ENCODE measurements at regions not wholly inside any gene's neighbourhood (a gene's known extent, or its start where the extent isn't known, plus 50 kb on each side); places are given as distances from the start of the nearest gene placed in this dataset.

DNA sequence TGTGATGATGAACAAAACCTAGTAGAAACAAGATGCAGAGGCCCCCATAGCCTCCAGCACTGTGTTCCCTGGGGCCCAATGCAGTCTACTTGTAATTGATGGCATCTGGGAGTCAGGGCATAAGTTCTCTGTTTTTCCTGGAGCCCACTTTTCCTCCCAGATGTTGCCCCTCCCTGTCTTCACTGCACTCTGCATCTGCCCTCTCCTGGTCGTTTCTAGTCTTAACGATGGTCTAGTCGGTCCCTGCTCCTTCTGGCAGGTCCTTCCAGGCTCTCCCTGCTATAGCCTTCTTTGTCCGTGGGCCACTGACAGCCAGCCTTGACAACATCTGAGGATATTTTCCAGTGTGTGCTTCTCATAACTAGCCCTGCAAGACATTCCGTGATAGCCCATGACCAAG is 208.3 kb downstream of the GXYLT1 start:
- no peak for DNase-seq (ENCODE audit: low read depth in 2 of 3, low spot score in 1 of 3)

GRCh38 chr12:41935911-41936310 is 208.8 kb downstream of the GXYLT1 start:
- DNase-seq (ENCODE audit: low read depth in 2 of 3, low spot score in 1 of 3), result no peak

GRCh38 chr12:41932470-41932991 is 212.1 kb downstream of the GXYLT1 start:
- DNase-seq (ENCODE audit: low read depth in 2 of 3, low spot score in 1 of 3), result no peak

DNA sequence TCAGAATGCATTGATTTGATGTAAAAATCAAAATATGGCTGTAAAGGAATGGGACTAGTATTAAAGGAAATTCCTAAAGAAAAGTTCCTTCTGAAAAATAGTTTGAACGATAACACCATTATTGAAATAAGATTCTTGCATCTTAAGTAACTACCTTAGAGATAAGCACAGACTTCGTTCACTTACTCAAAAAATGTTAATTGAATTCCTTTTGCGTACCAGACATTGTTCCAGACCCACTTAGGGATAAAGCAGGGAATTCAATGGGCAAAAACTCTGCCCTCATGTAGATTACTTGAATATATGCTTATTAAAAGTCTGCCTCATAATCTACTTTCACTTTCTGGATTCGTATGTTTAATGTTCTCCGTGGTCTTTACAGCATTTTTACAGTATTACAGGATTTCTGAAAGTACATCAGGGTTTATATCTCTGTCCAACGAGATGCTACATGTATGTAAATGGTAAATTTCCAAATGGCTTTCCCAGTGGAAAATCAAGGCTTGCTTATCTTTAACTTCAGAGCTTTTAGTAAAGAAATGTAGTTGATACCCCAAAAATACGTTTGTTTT is 213.7 kb downstream of the GXYLT1 start:
- no peak for DNase-seq (ENCODE audit: low read depth in 2 of 3, low spot score in 1 of 3)

DNA sequence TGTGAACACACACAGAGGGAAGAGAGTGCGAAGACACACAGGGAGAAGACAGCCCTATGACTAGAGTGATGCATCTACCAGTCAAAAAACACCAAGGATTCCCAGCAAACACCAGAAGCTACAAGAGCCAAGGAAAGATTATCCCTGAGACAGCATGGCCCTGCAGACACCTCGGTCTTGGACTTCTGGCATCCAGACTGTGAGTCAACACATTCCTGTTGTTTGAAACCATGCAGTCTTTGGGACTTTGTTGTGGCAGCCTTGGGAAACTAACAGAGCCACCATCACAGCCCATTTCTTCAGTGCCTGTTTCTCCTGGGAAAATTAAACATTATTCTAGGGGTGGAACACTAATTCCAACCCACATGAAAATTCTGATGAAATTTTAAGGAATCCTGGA is 220.6 kb downstream of the GXYLT1 start:
- DNase-seq (ENCODE audit: low read depth in 2 of 3, low spot score in 1 of 3), result no peak

DNA sequence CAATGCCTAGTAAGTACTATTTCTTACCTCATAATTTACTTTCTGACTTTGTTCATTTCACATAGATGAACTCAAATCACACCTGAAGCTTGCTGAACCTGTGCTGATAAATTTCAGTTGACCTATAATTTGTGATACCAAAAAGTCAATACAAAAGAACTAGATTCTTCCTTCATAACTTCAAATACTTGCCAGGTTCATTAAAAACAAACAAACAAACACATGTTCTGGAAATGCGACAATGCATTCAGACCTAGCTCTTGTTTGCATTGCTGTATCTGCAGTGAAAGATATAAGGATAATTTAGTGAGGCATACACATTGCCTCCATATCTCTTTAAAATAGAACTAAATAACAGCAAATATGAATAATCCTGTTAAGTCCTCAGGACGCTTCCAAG is 221.3 kb downstream of the GXYLT1 start:
- DNase-seq (ENCODE audit: low read depth in 2 of 3, low spot score in 1 of 3), result no peak

- DNase-seq (ENCODE audit: low read depth in 2 of 3, low spot score in 1 of 3), result no peak
These were observed 224.3 kb downstream of the GXYLT1 start for GRCh38 chr12:41920355-41920754.

- DNase-seq (ENCODE audit: low read depth in 2 of 3, low spot score in 1 of 3), result no peak
These were observed 225.0 kb downstream of the GXYLT1 start for GRCh38 chr12:41919526-41920261.

- DNase-seq (ENCODE audit: low read depth in 2 of 3, low spot score in 1 of 3), result no peak
These were observed 225.6 kb downstream of the GXYLT1 start for GRCh38 chr12:41919048-41919447.

GRCh38 chr12:41917938-41918341 is 226.7 kb downstream of the GXYLT1 start:
- no peak for DNase-seq (ENCODE audit: low read depth in 2 of 3, low spot score in 1 of 3)

GRCh38 chr12:41917181-41917580 is 227.5 kb downstream of the GXYLT1 start:
- no peak for DNase-seq (ENCODE audit: low read depth in 2 of 3, low spot score in 1 of 3)

- no peak for DNase-seq (ENCODE audit: low read depth in 2 of 3, low spot score in 1 of 3)
These were observed 233.9 kb downstream of the GXYLT1 start for GRCh38 chr12:41910578-41911320.

DNA sequence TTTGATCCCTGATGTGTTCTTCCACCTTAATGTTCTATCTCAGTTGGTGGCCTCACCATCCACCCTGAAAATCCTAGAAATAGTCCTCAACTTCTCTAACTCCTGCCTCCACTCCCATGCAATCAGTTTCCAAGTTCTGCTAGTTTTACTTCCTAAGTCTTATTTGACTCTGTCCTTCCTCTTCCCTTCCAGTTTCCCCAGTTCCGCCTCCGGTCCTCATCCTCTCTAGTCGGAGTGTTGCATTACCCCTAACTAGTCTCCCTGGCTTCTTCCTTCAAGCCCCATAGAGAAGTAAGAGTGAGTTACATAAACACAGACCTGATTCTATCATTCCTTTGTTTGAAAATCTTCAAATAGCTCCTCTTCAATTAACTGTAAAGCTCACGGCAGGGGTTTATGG is 236.5 kb downstream of the GXYLT1 start:
- DNase-seq (ENCODE audit: low read depth in 2 of 3, low spot score in 1 of 3), result no peak

GRCh38 chr12:41907550-41907949 is 237.1 kb downstream of the GXYLT1 start:
- DNase-seq (ENCODE audit: low read depth in 2 of 3, low spot score in 1 of 3), result no peak

DNA sequence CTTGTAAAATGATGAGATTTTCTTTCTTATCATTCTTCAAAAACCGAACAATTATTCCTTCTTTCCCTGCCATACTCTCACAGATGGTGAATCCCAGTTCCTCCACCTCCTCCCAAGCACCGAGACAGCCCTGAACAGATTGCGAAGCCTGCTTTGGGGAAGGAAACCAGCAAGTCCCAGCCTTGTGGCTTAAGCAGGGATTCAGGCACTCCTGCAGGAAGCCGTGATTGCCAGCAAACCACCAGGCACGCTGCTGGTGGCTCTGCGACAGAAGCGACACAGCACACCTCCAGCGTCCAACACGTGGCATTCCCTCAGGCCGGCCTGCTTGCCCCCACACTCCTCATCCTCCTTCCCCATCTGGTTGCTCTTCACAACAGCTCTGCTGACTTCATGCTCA is 237.7 kb downstream of the GXYLT1 start:
- DNase-seq (ENCODE audit: low read depth in 2 of 3, low spot score in 1 of 3), result no peak

- no peak for DNase-seq (ENCODE audit: low read depth in 2 of 3, low spot score in 1 of 3)
These were observed 238.8 kb downstream of the GXYLT1 start for GRCh38 chr12:41905759-41906297.

- no peak for DNase-seq (ENCODE audit: low read depth in 2 of 3, low spot score in 1 of 3)
These were observed 239.5 kb downstream of the GXYLT1 start for GRCh38 chr12:41905073-41905758.

DNA sequence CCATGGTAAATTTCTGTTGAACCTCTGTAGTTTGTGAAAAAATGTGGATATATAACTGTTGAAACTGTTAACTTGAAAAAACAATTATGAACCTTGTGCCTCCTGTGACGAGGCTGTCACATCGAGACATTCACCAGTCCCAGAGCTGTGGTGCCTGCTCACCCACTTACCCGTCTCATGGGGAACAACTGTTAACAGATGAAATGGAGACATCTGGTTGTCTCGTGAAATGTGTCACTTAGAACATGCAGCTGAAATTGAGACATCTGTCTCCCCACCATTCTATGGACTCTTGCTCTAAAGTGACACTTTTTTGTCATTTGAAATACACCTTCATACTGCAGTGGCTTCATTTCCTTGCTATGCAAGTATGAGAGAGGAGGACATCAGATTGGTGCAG is 240.6 kb downstream of the GXYLT1 start:
- DNase-seq (ENCODE audit: low read depth in 2 of 3, low spot score in 1 of 3), result no peak

DNA sequence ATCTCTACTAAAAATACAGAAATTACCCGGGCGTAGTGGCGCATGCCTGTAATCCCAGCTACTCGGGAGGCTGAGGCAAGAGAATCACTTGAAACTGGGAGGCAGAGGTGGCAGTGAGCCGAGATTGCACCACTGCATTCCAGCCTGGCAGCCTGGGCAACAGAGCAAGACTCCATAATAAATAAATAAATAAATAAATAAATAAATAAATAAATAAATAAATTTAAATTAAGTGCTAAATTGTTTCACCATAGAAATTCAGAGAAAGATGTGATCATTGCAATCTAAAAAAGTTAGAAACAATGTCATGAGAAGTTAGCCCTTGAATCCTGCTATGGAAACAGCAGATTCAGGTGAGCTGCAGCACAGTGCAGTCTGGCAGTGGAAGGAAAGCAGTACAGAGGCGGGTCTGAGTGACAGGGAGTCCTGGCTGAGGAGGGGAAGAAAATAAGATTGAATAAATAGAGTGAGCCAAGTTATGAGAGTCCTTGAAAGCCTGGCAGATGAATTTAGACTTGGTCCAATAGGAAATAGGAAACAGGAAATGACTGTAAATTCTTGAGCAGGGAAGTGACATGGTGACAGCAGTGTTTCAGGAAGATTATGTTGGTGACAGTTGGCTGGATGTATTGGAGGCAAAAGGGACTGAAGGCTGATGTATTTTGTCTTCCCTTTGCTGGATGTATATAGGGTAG is 241.5 kb downstream of the GXYLT1 start:
- DNase-seq (ENCODE audit: low read depth in 2 of 3, low spot score in 1 of 3), result no peak

- DNase-seq (ENCODE audit: low read depth in 2 of 3, low spot score in 1 of 3), result no peak
These were observed 245.1 kb downstream of the GXYLT1 start for GRCh38 chr12:41899577-41899976.

GRCh38 chr12:41897593-41897992 is 247.1 kb downstream of the GXYLT1 start:
- DNase-seq (ENCODE audit: low read depth in 2 of 3, low spot score in 1 of 3), result no peak

Measured in stimulated activated CD4-positive, alpha-beta T cell treated with anti-CD3 and anti-CD28 coated beads, Interleukin-12 subunit alpha, Interleukin-12 subunit beta, amount 100 ng/mL, for 48 hours (primary cell).